Stimulated activated CD8-positive, alpha-beta memory T cell treated with anti-CD3 and anti-CD28 coated beads, Interleukin-4, amount 100 ng/mL, for 1 hour (primary cell): ENCODE measurements at regions not wholly inside any gene's neighbourhood (a gene's known extent, or its start where the extent isn't known, plus 50 kb on each side); places are given as distances from the start of the nearest gene placed in this dataset.
"Not testable (repeated sequence)": the region's sequence is repeated elsewhere in the genome, so short reads cannot be mapped to it uniquely, and the experiment has no call there.

Experiments used
- DNase-seq, 2 donors: peaks; one replicate each; pipeline ENCODE4 v3.0.0-alpha.2; 2020; ENCODE audit warnings: low read depth in 2 of 2, low spot score in 1 of 2

DNA sequence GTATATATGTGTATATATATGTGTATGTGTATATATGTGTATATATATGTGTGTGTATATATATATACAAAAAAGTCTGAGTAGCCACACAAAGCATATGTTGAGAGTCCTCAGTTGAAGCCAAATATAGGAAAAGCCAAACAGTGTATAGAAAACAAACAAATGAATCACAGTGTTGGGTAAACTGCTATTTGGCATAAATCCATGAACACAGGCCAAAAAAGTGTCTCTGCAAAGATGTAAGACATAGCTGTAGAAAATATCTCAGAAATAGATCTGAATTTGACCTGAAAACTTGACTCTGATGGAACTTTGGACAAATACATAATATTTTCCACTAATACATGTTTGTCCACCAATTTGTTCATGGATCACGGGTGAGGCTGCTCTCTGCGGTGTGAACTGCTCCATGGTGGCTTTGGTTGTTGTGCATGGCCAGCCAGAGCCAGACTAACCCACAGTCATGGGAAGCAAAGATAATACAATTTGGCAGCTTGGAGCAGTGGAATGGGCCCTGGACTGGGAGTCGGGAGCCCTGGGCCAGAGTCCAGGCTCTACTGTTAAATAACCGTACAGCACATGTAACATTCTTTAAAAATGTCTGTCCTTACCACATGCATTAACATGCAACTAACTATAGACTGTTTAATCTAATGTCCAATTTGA, 76.9 kb upstream of the EED start:
- no peak for DNase-seq

DNA sequence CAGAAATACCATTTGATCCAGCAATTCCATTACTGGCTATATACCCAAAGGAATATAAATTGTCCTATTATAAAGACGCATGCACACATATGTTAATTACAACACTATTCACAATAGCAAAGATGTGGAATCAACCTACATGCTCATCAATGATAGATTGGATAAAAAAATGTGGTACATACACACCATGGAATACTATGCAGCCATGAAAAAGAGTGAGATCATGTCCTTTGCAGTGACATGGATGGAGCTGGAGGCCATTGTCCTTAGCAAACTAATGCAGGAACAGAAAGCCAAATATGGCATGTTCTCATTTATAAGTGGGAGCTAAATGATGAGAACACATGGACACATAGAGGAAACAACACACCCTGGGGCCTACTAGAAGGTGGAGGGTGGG, 78.3 kb upstream of the EED start:
- not testable (repeated sequence) for DNase-seq

DNA sequence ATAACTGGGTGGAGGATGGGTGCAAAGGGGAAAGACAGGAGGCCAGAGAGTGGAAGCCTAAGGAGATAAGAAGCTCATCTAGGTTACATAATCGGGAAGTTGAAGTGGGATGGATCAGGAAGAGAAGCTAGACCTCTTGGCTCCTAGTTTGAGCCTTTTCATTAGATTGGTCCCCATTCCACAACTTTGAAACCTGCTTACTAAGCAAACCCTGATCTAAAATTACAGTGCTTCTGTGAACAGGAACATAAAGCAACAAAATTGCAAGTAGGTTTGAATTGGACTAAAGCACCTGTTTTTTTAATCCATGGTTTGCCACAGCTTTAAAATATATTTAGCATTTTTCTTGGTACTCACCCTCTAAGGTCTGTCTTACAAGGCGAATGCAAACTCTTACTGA, 80.4 kb upstream of the EED start:
- DNase-seq: no peak

DNA sequence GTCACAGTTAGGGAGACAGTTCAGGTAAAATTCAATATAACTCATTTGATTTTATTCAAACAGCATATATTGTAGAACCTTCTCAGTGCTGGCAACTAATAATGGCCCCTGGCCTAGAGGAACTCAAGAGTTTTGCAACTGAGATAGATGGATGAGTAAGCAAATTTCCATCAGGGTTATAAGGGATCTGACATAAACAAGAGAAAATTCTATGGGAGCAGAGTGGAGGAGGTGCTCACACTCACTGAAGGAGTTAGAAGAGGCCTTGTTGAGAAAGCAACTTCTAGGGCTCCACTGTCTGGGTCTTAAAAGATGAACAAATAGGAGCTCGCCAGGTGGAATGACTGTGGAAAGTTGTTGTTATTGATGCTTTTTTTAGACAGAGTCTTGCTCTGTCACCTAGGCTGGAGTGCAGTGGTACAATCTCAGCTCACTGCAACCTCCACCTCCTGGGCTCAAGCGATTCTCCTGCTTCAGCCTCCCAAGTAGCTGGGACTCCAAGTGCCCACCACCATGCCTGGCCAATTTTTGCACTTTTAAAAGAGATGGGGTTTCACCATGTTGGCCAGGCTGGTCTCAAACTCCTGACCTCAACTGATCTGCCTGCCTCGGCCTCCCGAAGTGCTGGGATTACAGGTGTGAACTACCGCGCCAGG, 81.2 kb upstream of the EED start:
- not testable (repeated sequence) for DNase-seq

DNA sequence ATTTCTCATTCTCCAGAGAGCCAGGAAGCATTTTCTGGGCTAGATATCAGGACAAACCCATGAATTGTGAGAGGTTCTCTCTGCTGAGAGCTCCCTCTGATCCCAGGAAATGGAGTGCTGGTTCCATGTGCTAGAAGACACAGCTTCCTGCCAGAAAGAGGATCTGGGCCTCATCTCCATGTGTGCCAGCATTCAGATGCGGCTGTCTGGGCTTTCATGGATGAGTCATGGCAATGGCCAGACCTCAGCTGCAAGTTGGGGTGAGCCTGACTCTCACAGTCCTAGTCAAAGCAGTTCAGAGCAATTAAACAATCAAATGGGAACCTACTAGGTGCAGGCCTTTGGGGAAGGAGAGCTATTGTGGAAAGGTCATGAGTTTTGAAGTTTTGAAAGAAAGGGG, 82.3 kb upstream of the EED start:
- DNase-seq: no peak

DNA sequence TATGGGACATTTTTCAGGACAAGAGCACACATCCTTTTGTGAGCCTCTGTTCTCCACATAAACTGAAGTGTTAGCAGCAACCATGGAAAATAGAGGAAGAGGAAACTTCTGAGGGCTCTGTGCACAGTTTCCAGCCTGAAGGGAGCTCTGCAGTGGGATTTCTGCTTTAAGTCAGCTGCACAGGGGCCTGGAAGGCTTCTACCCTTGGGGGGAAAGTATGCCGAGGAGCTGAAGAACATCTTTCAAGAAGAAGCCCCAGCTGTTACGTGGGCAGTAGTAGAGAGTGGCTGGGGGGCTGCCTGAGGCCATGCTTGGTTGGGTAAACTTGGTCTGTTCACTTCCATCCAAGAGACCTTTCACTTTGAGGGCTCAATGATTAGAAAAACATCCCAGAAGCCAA, 82.7 kb upstream of the EED start:
- DNase-seq: no peak

DNA sequence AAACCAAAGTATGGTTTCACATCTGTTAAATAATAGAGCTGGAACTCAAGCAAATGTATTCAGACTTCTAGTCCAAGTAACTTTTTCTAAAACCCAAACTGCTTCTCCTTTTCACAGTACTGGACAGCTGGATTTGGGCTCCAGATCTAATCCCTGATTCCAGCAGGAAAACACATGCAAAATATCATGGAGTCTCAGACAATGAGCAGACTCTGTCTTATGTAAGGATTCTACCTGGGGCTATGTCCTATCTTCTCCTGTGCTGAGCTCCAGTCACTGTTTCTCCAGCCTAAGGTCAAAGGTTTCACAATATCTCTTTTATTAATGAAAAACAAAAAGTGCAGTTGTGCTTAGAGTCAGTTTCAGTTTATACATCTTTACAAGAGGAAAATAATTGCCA, 83.2 kb upstream of the EED start:
- no peak for DNase-seq

DNA sequence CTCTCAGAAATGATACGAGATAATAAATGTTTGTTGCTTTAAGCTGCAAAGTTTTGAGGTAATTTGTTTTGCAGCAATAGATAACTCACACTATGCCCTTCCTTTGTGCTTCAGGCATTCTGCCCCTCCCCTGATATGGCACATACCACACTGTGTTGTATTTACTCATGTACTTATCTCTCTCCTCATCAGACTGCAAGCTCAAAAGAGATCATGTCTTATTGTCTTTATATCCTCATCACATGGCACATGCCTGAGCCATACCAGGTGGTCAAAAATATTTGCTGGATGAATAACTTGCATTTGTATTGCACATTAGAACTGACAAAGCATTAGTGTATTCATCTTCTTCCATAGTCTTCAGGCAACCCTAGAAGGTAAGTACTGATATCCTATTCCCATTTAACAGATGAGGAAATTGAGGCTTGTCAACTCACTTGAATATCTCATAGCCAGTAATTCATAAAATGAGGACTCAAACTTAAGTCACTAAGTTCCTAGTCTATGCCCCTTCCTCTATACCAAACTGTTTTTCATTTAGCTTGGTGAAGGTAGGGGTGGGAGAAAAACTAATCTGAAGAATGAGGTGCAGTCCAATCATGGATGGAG, 83.9 kb upstream of the EED start:
- DNase-seq: no peak

DNA sequence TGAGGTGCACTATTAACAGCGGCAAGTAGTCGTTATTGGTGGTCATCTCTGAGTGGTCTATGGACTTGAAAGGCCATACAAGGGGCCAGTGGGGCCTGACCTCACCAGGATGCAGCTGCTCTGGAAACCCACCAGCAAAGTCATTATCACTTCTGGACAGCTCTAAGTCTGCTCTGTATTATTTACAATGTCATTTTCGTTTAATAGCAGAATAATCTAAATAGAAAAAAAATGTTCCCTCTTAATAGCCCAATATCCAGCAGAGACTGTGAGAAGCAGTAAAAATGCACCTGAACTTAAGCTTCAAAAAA, 85.0 kb upstream of the EED start:
- DNase-seq: no peak

DNA sequence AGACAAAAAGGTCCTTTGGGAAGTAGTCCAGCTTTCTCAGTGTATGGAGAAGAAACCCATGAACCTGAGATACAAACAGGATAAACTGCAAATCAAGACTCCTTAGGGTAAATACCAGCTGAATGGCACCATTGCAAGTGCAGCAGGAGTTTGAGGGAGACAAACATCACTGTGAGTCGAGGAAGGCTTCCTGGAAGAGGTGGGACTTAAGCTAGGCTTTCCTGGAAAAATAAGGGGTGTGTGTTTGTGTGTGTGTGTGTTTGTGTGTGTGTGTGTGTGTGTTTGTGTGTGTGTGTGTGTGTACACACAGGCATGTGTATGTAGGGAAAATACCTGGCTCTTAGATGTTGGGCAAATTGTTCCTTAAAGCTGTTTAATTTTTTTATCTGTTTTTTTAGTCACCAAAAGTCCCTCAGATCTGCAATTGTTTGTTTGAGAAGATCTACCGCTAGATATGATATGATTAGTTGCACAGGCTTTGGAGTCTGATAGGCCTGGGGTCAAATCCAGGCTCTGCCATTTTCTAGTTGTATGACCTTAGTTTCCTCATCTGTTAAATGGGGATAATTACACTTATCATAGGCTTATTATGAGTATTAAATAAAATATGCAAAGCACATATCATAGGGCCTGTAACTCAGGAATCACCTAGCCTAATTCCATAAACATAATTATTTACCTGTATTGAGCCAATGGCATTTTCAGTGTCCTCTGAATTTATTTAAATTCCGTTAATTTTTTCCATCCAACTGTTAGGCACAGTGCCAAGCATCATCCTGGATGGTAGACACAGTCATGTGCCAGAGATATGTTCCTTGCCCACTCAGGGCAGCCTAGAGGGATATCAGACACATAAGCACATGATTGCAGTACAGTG, 85.6 kb upstream of the EED start:
- no peak for DNase-seq

DNA sequence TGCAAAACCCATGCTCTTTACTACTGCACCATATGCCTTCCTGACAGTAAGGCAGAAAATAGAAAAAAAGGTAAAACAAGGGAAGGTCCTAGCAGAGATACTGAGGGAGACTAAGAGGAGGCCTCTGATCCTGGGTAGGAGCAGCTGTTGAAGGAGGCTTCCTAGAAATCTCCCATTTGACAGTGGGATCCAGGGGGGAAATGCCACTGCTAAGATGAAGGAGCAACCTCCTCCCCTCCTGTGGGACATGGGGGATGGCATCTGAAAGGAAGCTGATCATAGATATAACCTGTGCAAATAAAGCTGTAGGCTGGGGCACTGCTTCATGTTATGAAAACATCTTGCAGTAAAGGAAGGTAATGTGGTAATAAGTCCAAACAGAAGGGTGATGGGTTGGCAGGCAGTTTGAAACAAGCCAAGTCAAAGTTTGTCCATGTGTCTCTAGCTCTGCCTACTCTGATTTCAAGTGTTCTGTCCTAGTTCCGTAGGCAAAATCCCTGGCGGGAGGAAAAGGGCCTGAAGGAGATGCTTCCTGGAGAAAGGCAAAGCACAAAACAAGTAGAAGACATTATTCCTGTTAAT, 86.7 kb upstream of the EED start:
- no peak for DNase-seq

DNA sequence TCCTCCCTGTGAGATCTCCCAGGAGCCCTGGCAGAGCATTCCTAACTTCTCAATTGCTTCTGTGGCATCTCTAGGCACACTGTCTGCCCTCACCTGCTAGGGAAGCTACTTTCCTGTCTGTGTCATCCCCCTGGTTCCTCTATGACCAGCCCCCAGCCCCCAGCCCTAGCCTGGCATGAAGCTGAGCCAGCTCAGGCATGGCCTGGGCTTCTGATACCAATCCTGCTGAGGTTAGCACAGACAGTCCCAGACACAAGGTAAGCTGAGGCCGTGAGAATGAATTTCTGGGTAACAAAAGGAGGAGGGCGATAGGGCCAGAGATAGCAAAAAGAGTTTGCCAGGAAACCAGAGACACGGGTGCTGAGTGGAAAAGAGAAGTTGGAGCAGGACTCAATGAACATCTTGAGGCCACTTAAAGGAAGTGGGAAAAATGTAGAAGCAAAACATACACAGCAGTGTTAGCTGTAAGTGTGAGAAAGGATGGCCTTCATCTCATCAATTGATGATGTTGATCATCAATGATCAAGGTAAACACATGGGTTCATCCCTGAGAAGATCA, 87.6 kb upstream of the PICALM start:
- no peak for DNase-seq

DNA sequence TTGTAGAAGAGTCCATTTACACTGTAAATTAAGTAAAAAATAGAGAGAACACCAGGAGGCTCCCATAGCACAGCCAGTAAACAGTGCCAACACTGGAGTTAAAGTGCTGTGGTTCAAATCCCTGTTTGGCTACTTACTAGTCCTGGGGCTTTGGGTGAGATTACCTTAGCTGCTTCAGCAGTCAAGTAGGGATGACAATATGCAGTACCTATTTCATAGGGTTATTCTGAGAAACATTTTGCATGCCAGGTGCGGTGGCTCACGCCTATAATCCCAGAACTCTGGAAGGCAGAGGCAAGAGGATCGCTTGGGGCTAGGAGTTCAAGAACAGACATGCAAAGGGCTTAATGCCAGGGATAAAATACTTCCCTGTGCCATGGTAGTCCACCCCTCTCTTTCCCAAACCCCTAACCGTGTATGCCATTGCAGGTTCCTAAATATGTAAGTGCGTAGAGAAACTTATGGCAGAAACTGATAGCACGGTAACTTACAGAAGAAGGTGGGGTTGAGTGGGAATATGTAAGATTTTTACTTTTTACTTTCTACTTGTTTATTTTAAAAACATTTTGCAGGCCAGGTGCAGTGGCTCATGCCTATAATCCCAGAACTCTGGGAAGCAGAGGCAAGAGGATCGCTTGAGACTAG, 86.4 kb upstream of the PICALM start:
- no peak for DNase-seq

DNA sequence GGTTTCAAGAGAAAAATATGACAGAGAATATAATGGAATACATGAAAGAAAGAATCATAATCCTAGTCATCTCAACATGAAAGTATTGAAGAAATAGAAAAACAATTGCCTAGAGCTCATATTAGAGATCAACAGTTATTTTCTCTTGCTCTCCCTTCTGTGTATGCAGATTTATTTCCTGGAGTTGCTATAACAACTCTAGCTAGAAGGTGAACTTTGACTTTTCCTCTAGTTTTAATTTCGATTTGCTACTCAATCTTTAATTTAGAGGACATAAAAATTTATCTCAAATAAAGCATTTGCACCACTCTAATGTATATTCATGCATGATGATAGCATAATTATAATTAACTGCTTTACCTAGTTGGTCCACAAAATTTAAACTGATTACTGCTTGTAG, 84.6 kb upstream of the PICALM start:
- no peak for DNase-seq

DNA sequence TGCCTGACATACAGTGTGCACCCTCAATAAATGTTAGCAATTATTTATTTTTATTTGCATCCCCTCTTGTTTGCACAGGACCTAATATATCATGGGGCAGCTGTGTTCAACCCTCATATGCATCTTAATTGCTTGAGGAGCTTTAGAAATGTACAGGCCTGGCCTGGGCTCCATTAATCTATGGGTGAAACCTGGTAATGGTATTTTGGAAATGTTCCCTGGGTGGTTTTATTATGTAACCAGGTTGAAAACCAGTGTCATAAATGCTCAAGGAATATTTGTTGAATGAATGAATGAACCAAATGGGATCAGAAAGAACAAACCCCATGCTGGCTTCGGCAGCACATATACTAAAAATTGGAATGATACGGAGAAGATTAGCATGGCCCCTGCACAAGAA, 84.0 kb upstream of the PICALM start:
- no peak for DNase-seq

DNA sequence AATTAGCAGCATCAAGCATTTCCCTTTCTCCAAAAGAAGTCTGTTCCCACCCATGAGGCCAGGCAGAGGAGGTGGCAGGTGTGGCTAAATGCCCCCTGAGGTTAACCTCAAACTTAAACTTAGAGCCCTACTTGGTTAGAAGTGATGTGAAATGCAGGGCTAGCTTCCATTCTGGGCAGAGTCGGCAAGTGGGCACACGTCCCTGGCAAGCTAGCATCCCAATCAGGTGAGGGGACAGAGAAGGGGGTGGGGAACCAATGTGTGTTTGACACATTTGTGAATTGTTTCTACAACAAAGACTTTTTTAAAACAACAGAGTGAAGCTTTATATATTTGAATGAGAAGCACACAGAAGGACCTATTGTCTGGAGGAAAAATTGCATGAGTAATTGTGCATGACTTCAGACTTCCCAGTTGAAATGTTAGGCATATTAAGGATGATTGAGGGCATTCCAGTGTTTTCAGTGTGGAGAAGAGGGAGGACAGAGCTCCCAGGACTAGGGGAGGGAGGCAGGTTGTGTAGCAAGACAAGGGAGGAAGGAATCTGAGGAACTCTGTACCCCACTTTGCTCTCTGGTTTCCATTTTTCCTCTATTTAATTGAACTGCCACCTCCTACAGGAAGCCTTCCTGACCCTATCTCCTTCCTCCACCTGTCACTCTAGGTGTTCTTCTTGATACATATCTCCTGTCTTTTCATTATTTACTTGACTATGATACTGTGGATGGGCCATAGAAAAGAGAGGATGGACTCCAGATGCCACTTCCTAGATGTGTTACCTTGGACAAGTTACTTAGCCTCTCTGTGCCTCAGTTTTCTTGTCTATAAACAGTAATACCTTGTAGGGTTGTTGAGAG, 83.3 kb upstream of the PICALM start:
- DNase-seq: no peak

DNA sequence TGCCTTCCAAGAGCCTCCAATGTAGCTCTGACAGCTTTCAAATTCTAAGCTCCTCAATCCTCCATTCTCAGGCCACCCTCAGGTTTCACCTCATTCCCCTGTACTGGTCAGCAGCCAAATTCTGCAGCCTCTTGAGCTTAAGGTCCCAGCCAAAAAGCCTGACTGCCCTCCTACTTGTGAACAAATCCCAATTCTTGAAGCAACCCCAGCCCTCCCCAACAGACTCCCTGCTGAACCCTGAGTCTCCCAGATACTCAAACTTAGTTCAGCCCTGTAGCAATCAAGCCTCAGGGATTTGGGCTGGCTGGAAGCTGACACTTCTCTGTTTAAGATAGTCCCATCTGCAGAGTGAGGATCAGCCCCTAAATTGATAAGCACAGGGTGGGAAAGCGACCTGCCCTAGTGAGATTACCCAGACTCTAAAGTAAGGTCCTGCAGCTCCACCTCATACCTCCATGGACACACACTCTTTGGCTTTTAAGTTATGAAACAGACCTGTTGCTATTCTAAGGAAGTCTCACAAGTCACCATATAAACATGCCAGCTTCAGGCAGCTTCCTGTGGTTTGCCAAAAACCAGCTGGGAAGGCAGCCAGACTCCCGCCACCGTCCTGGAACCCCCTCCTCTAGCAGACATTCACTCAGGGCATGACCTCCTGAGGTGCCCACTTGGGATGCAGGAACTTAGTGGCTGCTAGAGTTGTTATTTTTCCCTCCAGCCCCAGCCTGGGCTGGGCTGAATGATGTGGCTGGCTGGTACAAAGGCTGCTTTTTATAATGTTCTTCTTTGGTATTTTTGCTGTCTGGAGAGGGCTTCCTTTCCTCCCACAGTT, 82.5 kb upstream of the PICALM start:
- DNase-seq: no peak

DNA sequence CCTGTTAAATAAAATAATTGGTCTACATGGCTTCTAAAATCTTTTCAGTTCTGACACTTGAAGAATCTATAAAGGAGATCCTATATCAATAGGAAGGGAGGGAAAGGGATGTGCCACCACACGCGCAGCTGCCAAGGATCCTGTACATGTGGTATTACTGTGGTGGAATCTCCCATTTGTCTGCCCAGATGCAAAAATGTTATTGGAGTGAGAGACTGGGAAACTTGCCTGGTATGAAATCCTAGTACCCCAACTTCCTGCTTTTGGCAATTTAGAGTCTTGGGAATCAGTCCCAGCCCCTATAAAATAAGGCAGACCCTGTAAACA, 81.9 kb upstream of the PICALM start:
- no peak for DNase-seq

DNA sequence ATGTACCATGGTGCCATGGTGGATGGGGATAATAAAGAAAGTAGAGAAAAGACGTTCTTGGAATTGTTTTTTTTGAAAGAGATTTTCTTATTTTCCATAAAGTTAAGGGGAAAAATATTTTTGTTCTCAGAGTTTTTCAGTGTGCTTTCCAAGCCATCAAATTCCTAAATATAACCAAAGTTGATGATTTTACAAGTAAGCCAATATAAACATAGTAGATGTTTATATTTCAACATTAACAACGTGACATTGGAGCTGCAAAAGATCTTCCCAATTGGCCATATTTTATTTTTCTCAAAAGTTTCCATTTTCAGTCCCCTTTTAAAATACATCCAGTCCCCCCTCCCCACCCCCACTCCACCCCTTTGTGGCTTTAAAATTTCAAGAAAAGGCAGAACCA, 80.9 kb upstream of the PICALM start:
- no peak for DNase-seq
